Choroid plexus epithelial cell (primary cell): ENCODE measurements at regions not wholly inside any gene's neighbourhood (a gene's known extent, or its start where the extent isn't known, plus 50 kb on each side); places are given as distances from the start of the nearest gene placed in this dataset.
"Not testable (repeated sequence)": the region's sequence is repeated elsewhere in the genome, so short reads cannot be mapped to it uniquely, and the experiment has no call there.

Source experiments
- DNase-seq: peaks from one replicate; pipeline ENCODE4 v3.0.0-alpha.2; 2010; ENCODE audit warnings: low read depth
- H3K4me3 ChIP-seq: 2 replicates; pipeline ENCODE4 v1.5.1; 2011; ENCODE audit warnings: low read depth, mild to moderate bottlenecking, control low read depth, low read length, moderate library complexity
- TF ChIP-seq, protein P1 (sequence below): conservative IDR thresholded peaks from 2 replicates; pipeline ENCODE4 v1.5.1; 2011; ENCODE audit warnings: low read depth, mild to moderate bottlenecking, control low read depth, inconsistent platforms, low read length, moderate library complexity

- TF ChIP-seq, protein P1, sequence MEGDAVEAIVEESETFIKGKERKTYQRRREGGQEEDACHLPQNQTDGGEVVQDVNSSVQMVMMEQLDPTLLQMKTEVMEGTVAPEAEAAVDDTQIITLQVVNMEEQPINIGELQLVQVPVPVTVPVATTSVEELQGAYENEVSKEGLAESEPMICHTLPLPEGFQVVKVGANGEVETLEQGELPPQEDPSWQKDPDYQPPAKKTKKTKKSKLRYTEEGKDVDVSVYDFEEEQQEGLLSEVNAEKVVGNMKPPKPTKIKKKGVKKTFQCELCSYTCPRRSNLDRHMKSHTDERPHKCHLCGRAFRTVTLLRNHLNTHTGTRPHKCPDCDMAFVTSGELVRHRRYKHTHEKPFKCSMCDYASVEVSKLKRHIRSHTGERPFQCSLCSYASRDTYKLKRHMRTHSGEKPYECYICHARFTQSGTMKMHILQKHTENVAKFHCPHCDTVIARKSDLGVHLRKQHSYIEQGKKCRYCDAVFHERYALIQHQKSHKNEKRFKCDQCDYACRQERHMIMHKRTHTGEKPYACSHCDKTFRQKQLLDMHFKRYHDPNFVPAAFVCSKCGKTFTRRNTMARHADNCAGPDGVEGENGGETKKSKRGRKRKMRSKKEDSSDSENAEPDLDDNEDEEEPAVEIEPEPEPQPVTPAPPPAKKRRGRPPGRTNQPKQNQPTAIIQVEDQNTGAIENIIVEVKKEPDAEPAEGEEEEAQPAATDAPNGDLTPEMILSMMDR, result no peak
Measured at GRCh38 chr13:87206708-87207107, 464.5 kb upstream of the SLITRK5 start.

GRCh38 chr13:87207280-87208003 lies 463.7 kb upstream of the SLITRK5 start:
- peak; percentile 14 for DNase-seq
- TF ChIP-seq, protein P1, result no peak
- no peak overlapping the region for H3K4me3 ChIP-seq

More at GRCh38 chr13:87206708-87207107, 464.5 kb upstream of the SLITRK5 start:
- H3K4me3 ChIP-seq, result no peak overlapping the region
- no peak for DNase-seq

DNA sequence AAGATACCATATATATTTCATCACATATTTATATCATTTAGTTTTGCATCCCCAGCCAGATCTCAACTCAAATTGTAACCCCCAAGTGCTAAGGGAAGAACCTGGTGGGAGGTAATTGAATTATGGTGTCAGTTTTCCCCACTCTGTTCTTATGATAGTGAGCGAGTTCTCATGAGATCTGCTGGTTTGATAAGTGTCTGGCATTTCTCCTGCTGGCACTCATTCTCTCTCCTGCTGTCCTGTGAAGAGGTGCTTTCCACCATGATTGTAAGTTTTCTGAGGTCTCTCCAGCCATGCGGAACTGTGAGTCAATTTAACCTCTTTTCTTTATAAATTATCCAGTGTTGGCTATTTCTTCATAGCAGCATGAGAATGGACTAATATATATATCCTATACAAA lies 462.5 kb upstream of the SLITRK5 start:
- DNase-seq, result no peak
- TF ChIP-seq, protein P1, result no peak
- no peak overlapping the region for H3K4me3 ChIP-seq

GRCh38 chr13:87234981-87235380 lies 436.2 kb upstream of the SLITRK5 start:
- DNase-seq, result peak; percentile 96
- H3K4me3 ChIP-seq, result no peak overlapping the region
- TF ChIP-seq, protein P1, result peak; percentile 43

- TF ChIP-seq, protein P1, result no peak
- H3K4me3 ChIP-seq, result no peak overlapping the region
- no peak for DNase-seq
Measured at GRCh38 chr13:87235621-87236020, 435.6 kb upstream of the SLITRK5 start.

GRCh38 chr13:87244256-87244890 lies 426.8 kb upstream of the SLITRK5 start:
- no peak overlapping the region for H3K4me3 ChIP-seq
- DNase-seq, result peak; percentile 8
- TF ChIP-seq, protein P1, result no peak

GRCh38 chr13:87249847-87250246 lies 421.3 kb upstream of the SLITRK5 start:
- not testable (repeated sequence) for H3K4me3 ChIP-seq, DNase-seq
